Suprapubic skin (tissue), 4 donors: ENCODE measurements at regions not wholly inside any gene's neighbourhood (a gene's known extent, or its start where the extent isn't known, plus 50 kb on each side); places are given as distances from the start of the nearest gene placed in this dataset.

Experiments
- EP300 ChIP-seq: sonication (generic); formaldehyde crosslinking; IDR thresholded peaks from one replicate; pipeline ENCODE4 v1.6.1; 2017; ENCODE audit warnings: antibody characterized with exemption
- POLR2AphosphoS5 ChIP-seq, 3 donors: sonication (generic); formaldehyde crosslinking; IDR thresholded peaks; one replicate each; pipeline ENCODE4 v1.6.1; 2017; ENCODE audit warnings: antibody characterized with exemption in 3 of 3
- TF ChIP-seq, protein P1 (sequence below), 2 donors: fragments of 200-600 bp in 1 of 2; fragments of 450-650 bp in 1 of 2; sonication (generic) in 1 of 2; IDR thresholded peaks; one replicate each; pipeline ENCODE4 v1.5.1; 2016 to 2019; ENCODE audit warnings: antibody characterized with exemption in 2 of 2, mild to moderate bottlenecking in 1 of 2, moderate library complexity in 1 of 2

DNA sequence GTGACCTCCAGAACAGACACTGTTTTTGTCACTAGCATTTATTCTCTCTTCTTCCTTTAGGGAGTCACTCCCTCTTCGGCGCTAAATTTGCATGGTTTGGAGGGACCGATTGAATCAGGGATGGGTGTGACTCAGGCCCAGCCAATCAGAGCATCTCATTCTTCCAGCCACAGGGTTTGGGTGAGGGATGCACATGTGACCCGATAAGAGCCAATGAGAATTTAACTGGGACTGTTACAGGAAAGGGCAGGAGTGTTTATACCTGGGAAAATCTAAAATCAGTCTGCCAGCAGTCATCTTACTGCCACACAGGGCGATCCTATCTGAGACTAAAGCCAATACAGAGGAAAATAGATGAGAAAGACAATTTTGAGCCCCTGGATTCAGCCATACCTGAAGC, 351.2 kb upstream of the ERCC4 start:
- TF ChIP-seq, protein P1, sequence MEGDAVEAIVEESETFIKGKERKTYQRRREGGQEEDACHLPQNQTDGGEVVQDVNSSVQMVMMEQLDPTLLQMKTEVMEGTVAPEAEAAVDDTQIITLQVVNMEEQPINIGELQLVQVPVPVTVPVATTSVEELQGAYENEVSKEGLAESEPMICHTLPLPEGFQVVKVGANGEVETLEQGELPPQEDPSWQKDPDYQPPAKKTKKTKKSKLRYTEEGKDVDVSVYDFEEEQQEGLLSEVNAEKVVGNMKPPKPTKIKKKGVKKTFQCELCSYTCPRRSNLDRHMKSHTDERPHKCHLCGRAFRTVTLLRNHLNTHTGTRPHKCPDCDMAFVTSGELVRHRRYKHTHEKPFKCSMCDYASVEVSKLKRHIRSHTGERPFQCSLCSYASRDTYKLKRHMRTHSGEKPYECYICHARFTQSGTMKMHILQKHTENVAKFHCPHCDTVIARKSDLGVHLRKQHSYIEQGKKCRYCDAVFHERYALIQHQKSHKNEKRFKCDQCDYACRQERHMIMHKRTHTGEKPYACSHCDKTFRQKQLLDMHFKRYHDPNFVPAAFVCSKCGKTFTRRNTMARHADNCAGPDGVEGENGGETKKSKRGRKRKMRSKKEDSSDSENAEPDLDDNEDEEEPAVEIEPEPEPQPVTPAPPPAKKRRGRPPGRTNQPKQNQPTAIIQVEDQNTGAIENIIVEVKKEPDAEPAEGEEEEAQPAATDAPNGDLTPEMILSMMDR (IDR thresholded peaks at IDR 0.05) = no peak
- no peak for TF ChIP-seq EP300
- TF ChIP-seq POLR2AphosphoS5 (IDR thresholded peaks at IDR 0.05) = no peak
